DND-41 (cell line): ENCODE measurements at regions not wholly inside any gene's neighbourhood (a gene's known extent, or its start where the extent isn't known, plus 50 kb on each side); places are given as distances from the start of the nearest gene placed in this dataset.

Experiments
- ATAC-seq: fragments of 200-7000 bp; cut with Tn5 transposase; 3 replicates; pipeline ENCODE4 v1.9.1; 2021; ENCODE audit warnings: low read depth; ENCODE audit not compliant: insufficient read depth
- DNase-seq: peaks from one replicate; pipeline ENCODE4 v3.0.0-alpha.2; 2020
- H2AFZ ChIP-seq: 2 replicates; pipeline ENCODE4 v1.6.0; 2012; ENCODE audit warnings: low read depth, low read length
- H3K27ac ChIP-seq: 2 replicates; pipeline ENCODE4 v1.5.1; 2012; ENCODE audit warnings: low read length, inconsistent platforms
- H3K27me3 ChIP-seq: fragments of 200-600 bp; sonication (generic); 2 replicates; pipeline ENCODE4 v1.6.0; 2012; ENCODE audit warnings: low read length, mild to moderate bottlenecking, inconsistent platforms; ENCODE audit not compliant: insufficient read depth, poor library complexity
- H3K36me3 ChIP-seq: 2 replicates; pipeline ENCODE4 v1.5.1; 2012; ENCODE audit warnings: low read length, inconsistent platforms; ENCODE audit not compliant: insufficient read depth
- H3K4me1 ChIP-seq: 2 replicates; pipeline ENCODE4 v1.5.1; 2012; ENCODE audit warnings: mild to moderate bottlenecking, low read length; ENCODE audit not compliant: insufficient read depth
- H3K4me2 ChIP-seq: 2 replicates; pipeline ENCODE4 v1.6.0; 2012; ENCODE audit warnings: mild to moderate bottlenecking, moderate library complexity, low read length, inconsistent platforms; ENCODE audit not compliant: insufficient read depth
- H3K4me3 ChIP-seq, 2 experiments: fragments of 200-600 bp in 1 of 2; shearing (Covaris generic) in 1 of 2; 2 replicates each; pipeline ENCODE4 v1.5.1; 2012 to 2016; ENCODE audit warnings: inconsistent platforms in 2 of 2, low read length in 2 of 2, mild to moderate bottlenecking in 2 of 2, low read depth in 1 of 2, moderate library complexity in 1 of 2
- H3K79me2 ChIP-seq: 2 replicates; pipeline ENCODE4 v1.6.0; 2012; ENCODE audit warnings: low read length, inconsistent platforms; ENCODE audit not compliant: insufficient read depth
- H3K9ac ChIP-seq: 2 replicates; pipeline ENCODE4 v1.6.0; 2012; ENCODE audit warnings: low read depth, mild to moderate bottlenecking, inconsistent platforms, low read length, moderate library complexity
- H3K9me3 ChIP-seq: 2 replicates; pipeline ENCODE4 v1.5.1; 2012; ENCODE audit warnings: low read length, moderate library complexity, mild to moderate bottlenecking, inconsistent platforms; ENCODE audit not compliant: insufficient read depth, severe bottlenecking
- H4K20me1 ChIP-seq: 2 replicates; pipeline ENCODE4 v1.6.0; 2012; ENCODE audit warnings: low read length; ENCODE audit not compliant: insufficient read depth
- CTCF ChIP-seq: IDR thresholded peaks from 2 replicates; pipeline ENCODE4 v1.5.1; 2012; ENCODE audit warnings: borderline replicate concordance, low read length, moderate library complexity, mild to moderate bottlenecking; ENCODE audit not compliant: poor library complexity, severe bottlenecking; ENCODE audit errors: extremely low read depth
- EZH2 ChIP-seq: IDR thresholded peaks from 3 replicates; pipeline ENCODE4 v1.6.1; 2012; ENCODE audit warnings: borderline replicate concordance, low read depth, mild to moderate bottlenecking, moderate library complexity, low read length, inconsistent platforms; ENCODE audit not compliant: severe bottlenecking

GRCh38 chr7:72524037-72524436 lies 111.9 kb upstream of the CALN1 start:
- no peak overlapping the region for H3K4me2 ChIP-seq
- H3K27me3 ChIP-seq, result no peaks in the 10 kb centered on the region
- H3K27ac ChIP-seq, result no peak overlapping the region
- no peaks in the 10 kb centered on the region for H4K20me1 ChIP-seq
- no peaks in the 10 kb centered on the region for H3K4me1 ChIP-seq
- H3K9ac ChIP-seq, result no peak overlapping the region
- no peaks in the 10 kb centered on the region for H3K9me3 ChIP-seq
- TF ChIP-seq CTCF (no peak), EZH2 (no peak)
- H2AFZ ChIP-seq, result no peak overlapping the region
- no peaks in the 10 kb centered on the region for H3K79me2 ChIP-seq
- no peak for DNase-seq
- no peak overlapping the region for H3K4me3 ChIP-seq
- H3K36me3 ChIP-seq, result no peaks in the 10 kb centered on the region
- no peak for ATAC-seq

GRCh38 chr7:72504061-72504706 lies 92.0 kb upstream of the CALN1 start:
- DNase-seq (no peak), ATAC-seq (no peak)
- H4K20me1 ChIP-seq, result no peaks in the 10 kb centered on the region
- no peak overlapping the region for H3K4me3 ChIP-seq
- H3K4me1 ChIP-seq, result no peaks in the 10 kb centered on the region
- H2AFZ ChIP-seq, result no peak overlapping the region
- no peaks in the 10 kb centered on the region for H3K36me3 ChIP-seq
- H3K79me2 ChIP-seq, result no peaks in the 10 kb centered on the region
- no peak overlapping the region for H3K9ac ChIP-seq
- TF ChIP-seq CTCF (no peak), EZH2 (no peak)
- no peak overlapping the region for H3K4me2 ChIP-seq
- H3K27me3 ChIP-seq, result no peaks in the 10 kb centered on the region
- no peak overlapping the region for H3K27ac ChIP-seq
- no peaks in the 10 kb centered on the region for H3K9me3 ChIP-seq

GRCh38 chr7:72503644-72504043 lies 91.5 kb upstream of the CALN1 start:
- H3K4me1 ChIP-seq, result no peaks in the 10 kb centered on the region
- no peaks in the 10 kb centered on the region for H3K79me2 ChIP-seq
- no peaks in the 10 kb centered on the region for H4K20me1 ChIP-seq

More at GRCh38 chr7:72503644-72504043, 91.5 kb upstream of the CALN1 start:
- no peak overlapping the region for H3K4me2 ChIP-seq
- H3K36me3 ChIP-seq, result no peaks in the 10 kb centered on the region
- H3K9ac ChIP-seq, result no peak overlapping the region
- H3K27ac ChIP-seq, result no peak overlapping the region
- no peak overlapping the region for H2AFZ ChIP-seq
- no peaks in the 10 kb centered on the region for H3K27me3 ChIP-seq
- TF ChIP-seq EZH2 (no peak), CTCF (no peak)
- ATAC-seq, result no peak
- no peak for DNase-seq
- no peak overlapping the region for H3K4me3 ChIP-seq
- no peaks in the 10 kb centered on the region for H3K9me3 ChIP-seq
